Neutrophil (primary cell): ENCODE measurements at regions not wholly inside any gene's neighbourhood (a gene's known extent, or its start where the extent isn't known, plus 50 kb on each side); places are given as distances from the start of the nearest gene placed in this dataset.

Experiments used
- H3K27ac ChIP-seq: fragments of 200-600 bp; sonication (generic); 2 replicates; pipeline ENCODE4 v1.5.1; 2016; ENCODE audit warnings: mild to moderate bottlenecking, moderate library complexity
- H3K27me3 ChIP-seq: fragments of 200-600 bp; sonication (generic); 2 replicates; pipeline ENCODE4 v1.6.0; 2016; ENCODE audit warnings: mild to moderate bottlenecking
- H3K36me3 ChIP-seq: fragments of 200-600 bp; sonication (generic); 2 replicates; pipeline ENCODE4 v1.5.1; 2017
- H3K4me1 ChIP-seq, 2 experiments: fragments of 200-600 bp in 1 of 2; sonication (generic) in 1 of 2; 1 replicate in 1 of 2; 2 replicates in 1 of 2; pipeline versions ENCODE4 v1.5.1 to v1.6.1; 2013 to 2016; ENCODE audit warnings: low read depth in 1 of 2, low read length in 1 of 2, mild to moderate bottlenecking in 1 of 2, moderate library complexity in 1 of 2; ENCODE audit not compliant: control insufficient read depth in 1 of 2, insufficient read depth in 1 of 2
- H3K4me3 ChIP-seq, 2 experiments: fragments of 200-600 bp in 1 of 2; sonication (generic) in 1 of 2; 1 replicate in 1 of 2; 2 replicates in 1 of 2; pipeline ENCODE4 v1.5.1; 2013 to 2016; ENCODE audit warnings: low read depth in 1 of 2, low read length in 1 of 2, mild to moderate bottlenecking in 1 of 2, moderate library complexity in 1 of 2
- H3K9me3 ChIP-seq: fragments of 200-600 bp; sonication (generic); 2 replicates; pipeline ENCODE4 v1.5.1; 2016
- TF ChIP-seq, protein P1 (sequence below): fragments of 200-600 bp; sonication (generic); IDR thresholded peaks from 2 replicates; pipeline ENCODE4 v1.5.1; 2016; ENCODE audit warnings: antibody characterized with exemption

DNA sequence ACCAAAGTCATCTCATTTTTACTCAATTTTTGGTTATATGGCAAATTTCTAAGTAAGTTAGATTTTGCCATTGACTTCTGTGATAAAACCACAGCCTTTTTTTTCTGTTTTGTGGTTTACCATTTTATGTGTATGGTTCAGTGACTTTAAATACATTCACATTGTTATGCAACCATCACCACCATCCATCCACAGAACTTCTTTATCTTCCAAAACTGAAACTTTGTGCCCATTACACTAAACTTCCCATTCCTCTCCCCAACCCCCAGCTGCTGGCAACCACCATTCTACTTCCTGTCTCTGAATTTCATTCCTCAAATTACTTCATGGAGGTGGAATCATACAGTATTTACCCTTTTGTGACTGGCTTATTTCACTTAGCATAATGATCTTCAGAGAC lies 280.4 kb upstream of the TCERG1L start:
- Histone ChIP-seq H3K27me3 (no peaks in the 10 kb centered on the region), H3K4me1 (no peaks in the 10 kb centered on the region), H3K4me3 (no peak overlapping the region), H3K27ac (no peak overlapping the region), H3K9me3 (no peaks in the 10 kb centered on the region), H3K36me3 (no peaks in the 10 kb centered on the region)
- TF ChIP-seq, protein P1, sequence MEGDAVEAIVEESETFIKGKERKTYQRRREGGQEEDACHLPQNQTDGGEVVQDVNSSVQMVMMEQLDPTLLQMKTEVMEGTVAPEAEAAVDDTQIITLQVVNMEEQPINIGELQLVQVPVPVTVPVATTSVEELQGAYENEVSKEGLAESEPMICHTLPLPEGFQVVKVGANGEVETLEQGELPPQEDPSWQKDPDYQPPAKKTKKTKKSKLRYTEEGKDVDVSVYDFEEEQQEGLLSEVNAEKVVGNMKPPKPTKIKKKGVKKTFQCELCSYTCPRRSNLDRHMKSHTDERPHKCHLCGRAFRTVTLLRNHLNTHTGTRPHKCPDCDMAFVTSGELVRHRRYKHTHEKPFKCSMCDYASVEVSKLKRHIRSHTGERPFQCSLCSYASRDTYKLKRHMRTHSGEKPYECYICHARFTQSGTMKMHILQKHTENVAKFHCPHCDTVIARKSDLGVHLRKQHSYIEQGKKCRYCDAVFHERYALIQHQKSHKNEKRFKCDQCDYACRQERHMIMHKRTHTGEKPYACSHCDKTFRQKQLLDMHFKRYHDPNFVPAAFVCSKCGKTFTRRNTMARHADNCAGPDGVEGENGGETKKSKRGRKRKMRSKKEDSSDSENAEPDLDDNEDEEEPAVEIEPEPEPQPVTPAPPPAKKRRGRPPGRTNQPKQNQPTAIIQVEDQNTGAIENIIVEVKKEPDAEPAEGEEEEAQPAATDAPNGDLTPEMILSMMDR, result no peak

DNA sequence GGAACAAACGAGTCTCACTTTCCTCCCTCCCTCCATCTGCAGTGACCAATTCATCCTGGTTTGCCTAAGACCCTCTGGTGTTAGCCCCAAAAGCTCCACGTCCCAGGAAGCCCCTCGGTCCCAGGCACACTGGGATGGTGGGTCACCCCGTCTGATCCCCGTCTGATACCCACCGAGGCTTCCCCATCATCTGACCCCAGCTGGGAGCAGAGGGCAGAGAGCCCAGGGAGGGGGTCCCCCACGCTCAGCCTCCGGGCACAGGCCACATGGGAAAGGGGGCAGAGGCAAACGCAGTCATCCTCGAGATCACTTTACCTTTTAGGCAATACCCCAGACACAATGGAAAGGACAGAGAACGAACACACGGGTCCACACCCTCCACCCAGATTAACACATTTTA lies 291.6 kb upstream of the PPP2R2D start:
- Histone ChIP-seq H3K4me1 (no peaks in the 10 kb centered on the region), H3K4me3 (no peak overlapping the region)

DNA sequence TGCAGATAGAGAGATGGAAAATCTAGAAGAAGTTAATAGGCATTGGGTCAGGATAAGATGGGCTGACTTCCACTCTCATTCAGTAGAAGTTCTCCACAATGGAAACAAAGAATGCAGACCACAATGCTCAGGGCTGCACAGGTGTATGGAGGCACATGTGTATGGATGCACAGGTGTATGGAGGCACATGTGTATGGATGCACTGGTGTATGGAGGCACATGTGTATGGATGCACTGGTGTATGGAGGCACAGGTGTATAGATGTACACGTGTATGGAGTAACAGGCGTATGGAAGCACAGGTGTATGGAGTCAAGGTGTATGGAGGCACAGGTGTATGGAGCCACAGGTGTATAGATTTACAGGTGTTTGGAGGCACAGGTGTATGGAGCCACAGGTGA lies 285.7 kb upstream of the PPP2R2D start:
- TF ChIP-seq, protein P1, result no peak
- Histone ChIP-seq H3K9me3 (no peaks in the 10 kb centered on the region), H3K4me1 (no peaks in the 10 kb centered on the region)

More for the DNA sequence above, 291.6 kb upstream of the PPP2R2D start:
- Histone ChIP-seq H3K9me3 (no peaks in the 10 kb centered on the region), H3K36me3 (no peaks in the 10 kb centered on the region), H3K27me3 (no peaks in the 10 kb centered on the region), H3K27ac (no peak overlapping the region)
- TF ChIP-seq, protein P1, result no peak

DNA sequence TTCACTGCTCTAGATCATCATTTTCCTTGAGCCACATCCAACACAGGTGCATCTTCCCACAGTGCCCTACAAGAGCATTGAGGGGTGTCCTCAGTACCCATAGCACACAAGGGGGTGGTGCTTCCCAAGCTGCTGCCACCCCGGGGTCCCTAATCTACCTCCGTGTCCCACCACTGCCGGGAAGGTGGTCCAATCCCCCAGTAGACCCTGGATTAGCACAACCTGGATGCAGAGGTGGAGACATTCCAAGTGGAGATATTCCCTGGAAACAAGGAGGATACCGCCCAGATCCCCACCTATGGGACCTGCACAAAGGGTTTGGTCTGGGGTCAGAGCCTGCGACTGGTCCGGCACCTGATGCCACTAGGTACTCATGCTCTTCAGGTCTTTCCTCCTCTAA lies 284.8 kb upstream of the PPP2R2D start:
- H3K27ac ChIP-seq, result no peak overlapping the region
- no peak overlapping the region for H3K4me3 ChIP-seq
- no peaks in the 10 kb centered on the region for H3K4me1 ChIP-seq
- TF ChIP-seq, protein P1, result no peak
- H3K27me3 ChIP-seq, result no peaks in the 10 kb centered on the region
- no peaks in the 10 kb centered on the region for H3K9me3 ChIP-seq
- H3K36me3 ChIP-seq, result no peaks in the 10 kb centered on the region

More for the DNA sequence above, 285.7 kb upstream of the PPP2R2D start:
- no peak overlapping the region for H3K27ac ChIP-seq
- H3K4me3 ChIP-seq, result no peak overlapping the region
- H3K27me3 ChIP-seq, result no peaks in the 10 kb centered on the region
- no peaks in the 10 kb centered on the region for H3K36me3 ChIP-seq

DNA sequence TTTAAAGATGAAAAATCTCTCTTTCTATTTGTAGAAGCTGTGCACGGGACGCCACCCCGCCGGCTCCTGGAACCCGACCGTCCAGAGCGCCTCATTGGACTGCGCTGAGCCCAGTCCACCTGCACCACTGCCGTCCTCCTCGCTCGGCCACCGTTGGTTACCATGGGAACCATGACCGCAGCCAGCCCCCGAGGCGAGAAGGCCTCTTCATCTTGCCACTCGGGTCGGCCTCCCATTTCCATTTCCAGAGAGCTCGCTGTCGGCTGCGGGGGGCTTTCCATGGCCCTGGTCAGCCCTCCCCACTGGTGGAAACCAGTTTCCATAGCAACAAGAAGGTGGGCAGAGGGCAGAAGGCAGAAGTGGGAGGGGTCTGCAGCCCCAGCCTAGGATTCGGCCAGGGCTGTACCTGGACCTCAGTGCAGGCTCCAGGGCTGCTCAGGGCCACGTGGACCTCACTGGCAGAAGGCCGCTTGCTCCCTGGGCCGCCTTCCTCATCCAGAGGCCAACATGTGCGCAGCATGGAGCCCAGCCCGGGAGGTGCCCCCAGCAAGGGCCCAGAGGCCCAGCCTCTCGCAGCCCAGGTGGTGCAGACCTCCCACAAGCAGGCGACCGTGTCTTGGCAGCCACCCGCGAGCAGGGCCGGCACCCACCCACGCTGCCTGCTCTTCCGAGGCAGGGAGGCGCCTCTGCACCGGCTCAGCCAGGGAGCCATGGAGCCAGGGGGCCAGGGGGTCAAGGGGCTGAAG lies 283.5 kb upstream of the PPP2R2D start:
- Histone ChIP-seq H3K4me3 (no peak overlapping the region), H3K27me3 (no peaks in the 10 kb centered on the region), H3K9me3 (no peaks in the 10 kb centered on the region), H3K4me1 (no peaks in the 10 kb centered on the region), H3K36me3 (no peaks in the 10 kb centered on the region), H3K27ac (no peak overlapping the region)
- TF ChIP-seq, protein P1, result no peak
